Activated CD8-positive, alpha-beta memory T cell treated with anti-CD3 and anti-CD28 coated beads for 36 hours (primary cell): ENCODE measurements at regions not wholly inside any gene's neighbourhood (a gene's known extent, or its start where the extent isn't known, plus 50 kb on each side); places are given as distances from the start of the nearest gene placed in this dataset.
"Not testable (repeated sequence)": the region's sequence is repeated elsewhere in the genome, so short reads cannot be mapped to it uniquely, and the experiment has no call there.

Experiments
- CTCF ChIA-PET: fragments of 350-600 bp; sonication (Branson Sonifier 250); formaldehyde crosslinking; loops from one replicate; lab custom pipeline; 2021; ENCODE audit warnings: antibody characterized with exemption; lab: Charles Lee
- POLR2A ChIA-PET: fragments of 350-600 bp; sonication (Branson Sonifier 250); formaldehyde crosslinking; loops from one replicate; lab custom pipeline; 2021; ENCODE audit warnings: antibody characterized with exemption; lab: Charles Lee

DNA sequence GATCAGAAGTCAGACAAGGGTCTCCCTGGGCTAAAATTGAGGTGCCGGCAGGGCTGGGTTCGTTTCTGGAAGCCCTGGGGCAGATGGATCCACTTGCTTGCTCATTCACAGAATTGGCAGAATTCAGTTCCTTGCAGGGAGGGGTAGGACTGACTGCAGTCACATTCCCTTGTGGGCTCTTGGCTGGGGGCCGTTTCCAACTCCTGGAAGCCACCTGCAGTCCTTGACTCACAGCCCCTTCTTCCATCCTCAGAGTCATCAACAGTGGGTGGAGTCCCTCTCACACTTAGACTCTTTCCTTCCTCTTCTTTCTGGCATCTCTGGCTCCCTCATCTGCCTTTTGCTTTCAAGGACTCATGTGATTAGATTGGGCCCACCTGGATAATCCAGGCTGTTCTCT, 54.6 kb upstream of the NANOS1 start:
- ChIA-PET CTCF (no interaction called here), POLR2A (no interaction called here)

- POLR2A ChIA-PET, result not testable (repeated sequence)
- CTCF ChIA-PET, result interaction anchor here (0.7 kb wide), 1 partner anchor 498 kb away, joined by 3 read pairs; no protein-coding TSS in a partner anchor
These were observed 53.3 kb upstream of the NANOS1 start for GRCh38 chr10:118976219-118976618.

- ChIA-PET POLR2A (no interaction called here), CTCF (no interaction called here)
These were observed 52.4 kb upstream of the NANOS1 start for GRCh38 chr10:118977022-118977599.

- POLR2A ChIA-PET, result no interaction called here
- CTCF ChIA-PET, result no interaction called here
These were observed 51.7 kb upstream of the NANOS1 start for GRCh38 chr10:118977835-118978234.

- CTCF ChIA-PET, result no interaction called here
- POLR2A ChIA-PET, result no interaction called here
These were observed 51.1 kb upstream of the NANOS1 start for GRCh38 chr10:118978316-118978997.

DNA sequence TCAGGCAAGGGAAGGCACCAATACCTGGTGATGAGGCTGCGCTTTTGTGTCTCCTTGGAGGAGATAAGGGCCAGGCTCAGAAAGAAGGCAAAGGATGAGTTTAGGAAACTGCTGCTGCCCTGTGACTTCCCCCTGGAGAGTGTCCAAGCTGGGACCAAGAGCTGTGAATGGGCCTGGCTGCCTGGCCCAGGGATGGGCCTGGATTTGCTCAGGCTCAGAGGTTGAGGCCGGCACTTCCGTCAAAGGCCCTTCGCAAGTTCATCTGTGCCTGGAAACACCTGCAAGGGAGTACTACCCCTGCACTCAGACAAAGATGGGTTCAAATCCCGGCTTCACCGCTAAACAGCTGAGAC, 50.5 kb upstream of the NANOS1 start:
- POLR2A ChIA-PET, result no interaction called here
- CTCF ChIA-PET, result no interaction called here

- CTCF ChIA-PET, result no interaction called here
- POLR2A ChIA-PET, result no interaction called here
These were observed 49.9 kb upstream of the NANOS1 start for GRCh38 chr10:118979661-118980060.
